Ishikawa (cell line): ENCODE measurements at regions not wholly inside any gene's neighbourhood (a gene's known extent, or its start where the extent isn't known, plus 50 kb on each side); places are given as distances from the start of the nearest gene placed in this dataset.

ENCODE experiments used
- CEBPB ChIP-seq: IDR thresholded peaks from 2 replicates; pipeline ENCODE4 v1.6.1; 2012
- CREB1 ChIP-seq: IDR thresholded peaks from 2 replicates; pipeline ENCODE4 v1.6.1; 2012; ENCODE audit warnings: low read depth
- EGR1 ChIP-seq: IDR thresholded peaks from 2 replicates; pipeline ENCODE4 v1.6.1; 2012
- EP300 ChIP-seq: IDR thresholded peaks from 2 replicates; pipeline ENCODE4 v1.6.1; 2012; ENCODE audit warnings: borderline replicate concordance
- FOXM1 ChIP-seq: IDR thresholded peaks from 2 replicates; pipeline ENCODE4 v1.6.1; 2012; ENCODE audit warnings: low read depth, borderline replicate concordance
- NFIC ChIP-seq: IDR thresholded peaks from 2 replicates; pipeline ENCODE4 v1.6.1; 2012
- RAD21 ChIP-seq: IDR thresholded peaks from 2 replicates; pipeline ENCODE4 v1.6.1; 2012; ENCODE audit warnings: low read depth
- TAF1 ChIP-seq: IDR thresholded peaks from 2 replicates; pipeline ENCODE4 v1.6.1; 2012; ENCODE audit warnings: low read depth, mild to moderate bottlenecking
- TCF12 ChIP-seq: IDR thresholded peaks from 2 replicates; pipeline ENCODE4 v1.6.1; 2012; ENCODE audit warnings: low read depth
- TEAD4 ChIP-seq: IDR thresholded peaks from 2 replicates; pipeline ENCODE4 v1.6.1; 2012
- USF1 ChIP-seq: IDR thresholded peaks from 2 replicates; pipeline ENCODE4 v1.6.1; 2012
- YY1 ChIP-seq: IDR thresholded peaks from 2 replicates; pipeline ENCODE4 v1.6.1; 2012; ENCODE audit warnings: low read depth
- ZBTB7A ChIP-seq: IDR thresholded peaks from 2 replicates; pipeline ENCODE4 v1.6.1; 2012; ENCODE audit warnings: low read depth
- TF ChIP-seq, protein P1 (sequence below): IDR thresholded peaks from 2 replicates; pipeline ENCODE4 v1.6.1; 2012; ENCODE audit warnings: low read depth, mild to moderate bottlenecking
- TF ChIP-seq, protein P2 (sequence below): IDR thresholded peaks from 2 replicates; pipeline ENCODE4 v1.6.1; 2012

GRCh38 chr10:42934842-42935241 lies 142.0 kb upstream of the RET start:
- TF ChIP-seq ZBTB7A (no peak), TEAD4 (no peak), YY1 (no peak), FOXM1 (no peak), TAF1 (no peak), EP300 (no peak), NFIC (no peak), USF1 (no peak), EGR1 (no peak), CEBPB (no peak), CREB1 (no peak)
- TF ChIP-seq, protein P1, sequence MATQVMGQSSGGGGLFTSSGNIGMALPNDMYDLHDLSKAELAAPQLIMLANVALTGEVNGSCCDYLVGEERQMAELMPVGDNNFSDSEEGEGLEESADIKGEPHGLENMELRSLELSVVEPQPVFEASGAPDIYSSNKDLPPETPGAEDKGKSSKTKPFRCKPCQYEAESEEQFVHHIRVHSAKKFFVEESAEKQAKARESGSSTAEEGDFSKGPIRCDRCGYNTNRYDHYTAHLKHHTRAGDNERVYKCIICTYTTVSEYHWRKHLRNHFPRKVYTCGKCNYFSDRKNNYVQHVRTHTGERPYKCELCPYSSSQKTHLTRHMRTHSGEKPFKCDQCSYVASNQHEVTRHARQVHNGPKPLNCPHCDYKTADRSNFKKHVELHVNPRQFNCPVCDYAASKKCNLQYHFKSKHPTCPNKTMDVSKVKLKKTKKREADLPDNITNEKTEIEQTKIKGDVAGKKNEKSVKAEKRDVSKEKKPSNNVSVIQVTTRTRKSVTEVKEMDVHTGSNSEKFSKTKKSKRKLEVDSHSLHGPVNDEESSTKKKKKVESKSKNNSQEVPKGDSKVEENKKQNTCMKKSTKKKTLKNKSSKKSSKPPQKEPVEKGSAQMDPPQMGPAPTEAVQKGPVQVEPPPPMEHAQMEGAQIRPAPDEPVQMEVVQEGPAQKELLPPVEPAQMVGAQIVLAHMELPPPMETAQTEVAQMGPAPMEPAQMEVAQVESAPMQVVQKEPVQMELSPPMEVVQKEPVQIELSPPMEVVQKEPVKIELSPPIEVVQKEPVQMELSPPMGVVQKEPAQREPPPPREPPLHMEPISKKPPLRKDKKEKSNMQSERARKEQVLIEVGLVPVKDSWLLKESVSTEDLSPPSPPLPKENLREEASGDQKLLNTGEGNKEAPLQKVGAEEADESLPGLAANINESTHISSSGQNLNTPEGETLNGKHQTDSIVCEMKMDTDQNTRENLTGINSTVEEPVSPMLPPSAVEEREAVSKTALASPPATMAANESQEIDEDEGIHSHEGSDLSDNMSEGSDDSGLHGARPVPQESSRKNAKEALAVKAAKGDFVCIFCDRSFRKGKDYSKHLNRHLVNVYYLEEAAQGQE, result no peak

GRCh38 chr10:42935466-42935865 lies 141.4 kb upstream of the RET start:
- no peak for TF ChIP-seq FOXM1
- TF ChIP-seq, protein P2, sequence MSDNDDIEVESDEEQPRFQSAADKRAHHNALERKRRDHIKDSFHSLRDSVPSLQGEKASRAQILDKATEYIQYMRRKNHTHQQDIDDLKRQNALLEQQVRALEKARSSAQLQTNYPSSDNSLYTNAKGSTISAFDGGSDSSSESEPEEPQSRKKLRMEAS, result no peak
- no peak for TF ChIP-seq TCF12
- TF ChIP-seq USF1, result no peak

DNA sequence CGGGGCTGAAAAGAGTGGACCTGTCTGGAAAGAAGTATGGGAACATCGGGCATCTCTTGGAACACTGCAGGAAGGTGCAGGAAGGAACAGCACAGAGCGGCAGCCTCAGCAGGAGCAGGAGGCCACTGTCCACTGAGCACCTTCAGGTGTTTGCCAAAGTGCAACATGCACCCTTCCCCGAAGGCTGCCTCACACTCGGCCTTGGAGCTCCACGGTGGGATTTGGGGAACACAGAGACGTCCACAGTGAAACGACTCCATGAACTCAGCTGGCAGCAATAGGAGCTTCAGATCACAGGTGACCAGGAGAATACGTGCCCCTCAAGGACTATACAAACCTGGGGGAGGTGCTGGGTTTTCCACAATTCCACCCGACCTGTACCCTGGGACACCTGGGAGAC lies 140.3 kb upstream of the RET start:
- TF ChIP-seq, protein P2, result no peak
- no peak for TF ChIP-seq CREB1
- no peak for TF ChIP-seq YY1
- TF ChIP-seq FOXM1, result no peak
- TF ChIP-seq CEBPB, result no peak
- TF ChIP-seq, protein P1, result no peak
- no peak for TF ChIP-seq TEAD4
- no peak for TF ChIP-seq ZBTB7A
- no peak for TF ChIP-seq TCF12
- no peak for TF ChIP-seq USF1
- TF ChIP-seq EGR1, result no peak
- no peak for TF ChIP-seq RAD21

- TF ChIP-seq FOXM1, result no peak
- TF ChIP-seq TAF1, result no peak
- TF ChIP-seq CEBPB, result no peak
- no peak for TF ChIP-seq TEAD4
These were observed 139.8 kb upstream of the RET start for GRCh38 chr10:42937048-42937447.

DNA sequence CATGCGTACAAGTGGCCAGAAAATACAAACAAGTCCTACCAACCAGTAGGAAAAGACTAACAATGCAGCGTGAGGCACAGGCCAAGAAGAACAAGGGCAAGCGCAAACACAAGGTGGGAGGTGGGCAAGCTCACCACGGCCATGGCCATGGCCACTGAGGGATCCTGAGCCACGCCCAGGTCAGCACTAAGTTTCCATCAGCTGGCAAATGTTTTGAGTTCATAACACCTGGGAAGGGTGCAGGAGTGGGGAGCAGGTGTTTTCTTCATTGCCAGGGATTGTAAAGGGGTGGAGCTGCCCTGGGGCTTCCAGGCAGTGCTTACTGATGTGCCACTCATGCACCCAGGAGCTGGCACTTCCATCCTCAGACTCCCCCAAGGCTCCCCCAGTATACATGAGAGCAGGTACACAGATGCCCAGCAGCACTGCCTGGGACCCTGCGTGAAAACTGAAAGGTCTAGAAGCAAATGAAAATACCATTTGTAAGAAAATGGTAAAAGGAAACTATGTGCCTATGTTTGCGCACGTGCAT lies 139.2 kb upstream of the RET start:
- TF ChIP-seq, protein P1, result no peak
- TF ChIP-seq, protein P2, result no peak
- TF ChIP-seq FOXM1 (no peak), CEBPB (no peak), TEAD4 (no peak), EP300 (no peak), TCF12 (no peak), ZBTB7A (no peak), CREB1 (no peak), RAD21 (no peak), EGR1 (no peak), USF1 (no peak), YY1 (no peak), NFIC (no peak), TAF1 (no peak)
